ENCODE measurements at regions not wholly inside any gene's neighbourhood (a gene's known extent, or its start where the extent isn't known, plus 50 kb on each side); places are given as distances from the start of the nearest gene placed in this dataset.
"Not testable (repeated sequence)": the region's sequence is repeated elsewhere in the genome, so short reads cannot be mapped to it uniquely, and the experiment has no call there.

- DNase-seq (ENCODE audit: low spot score in 2 of 2) (no peak), ATAC-seq (no peak)
These were observed 161.7 kb upstream of the MVB12B start for GRCh38 chr9:126164796-126165525.

DNA sequence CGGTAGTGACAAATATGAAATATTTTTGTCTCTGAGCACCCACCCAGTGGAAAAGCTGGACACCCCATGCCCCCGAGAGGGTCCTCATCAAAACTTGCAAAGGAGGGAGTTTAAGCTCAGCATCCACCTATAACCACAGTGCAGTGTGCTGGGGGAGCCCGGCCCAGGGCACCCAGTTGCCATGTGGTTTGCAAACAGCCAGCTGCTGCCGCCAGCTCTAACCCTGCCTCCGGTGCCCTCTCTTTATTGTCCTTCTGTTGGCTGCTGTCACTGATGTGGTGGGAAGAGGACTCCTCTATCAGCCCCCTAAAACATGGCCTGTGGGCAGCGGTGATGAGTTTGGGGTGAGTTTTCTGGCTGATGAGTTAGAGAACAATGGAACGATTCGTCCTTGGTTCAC lies 160.9 kb upstream of the MVB12B start:
- DNase-seq (ENCODE audit: low spot score in 2 of 2) (no peak), ATAC-seq (no peak)
- no peak overlapping the region for H3K27ac Mint-ChIP-seq
- H3K36me3 Mint-ChIP-seq, result no peaks in the 10 kb centered on the region
- no peaks in the 10 kb centered on the region for H3K9me3 Mint-ChIP-seq

More at GRCh38 chr9:126164796-126165525, 161.7 kb upstream of the MVB12B start:
- Mint-ChIP-seq H3K9me3 (no peaks in the 10 kb centered on the region), H3K27ac (no peak overlapping the region), H3K36me3 (no peaks in the 10 kb centered on the region)

- Mint-ChIP-seq H3K27ac (no peak overlapping the region), H3K9me3 (no peaks in the 10 kb centered on the region), H3K36me3 (no peaks in the 10 kb centered on the region)
- ATAC-seq (no peak), DNase-seq (ENCODE audit: low spot score in 2 of 2) (no peak)
These were observed 160.3 kb upstream of the MVB12B start for GRCh38 chr9:126166291-126166690.

DNA sequence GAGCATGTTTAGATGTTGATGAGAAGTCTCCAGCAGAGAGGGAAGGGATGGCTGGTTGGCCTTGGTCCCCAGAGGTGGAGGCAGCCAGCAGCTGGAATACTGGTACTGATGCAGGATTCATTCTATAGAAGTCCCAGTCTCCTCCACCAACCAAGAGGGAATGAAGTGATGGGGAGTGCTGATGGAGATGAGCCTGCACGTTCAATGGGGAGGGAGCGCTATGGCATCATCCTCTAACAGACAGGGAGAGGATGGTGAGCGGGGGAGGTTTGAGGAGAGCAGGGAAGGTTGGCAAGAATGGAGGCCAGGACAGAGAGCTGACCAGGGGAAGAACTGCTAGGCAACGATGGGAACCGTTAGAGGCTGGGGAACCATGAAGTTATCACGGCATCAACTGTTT lies 159.8 kb upstream of the MVB12B start:
- no peaks in the 10 kb centered on the region for H3K36me3 Mint-ChIP-seq
- H3K27ac Mint-ChIP-seq, result no peak overlapping the region
- DNase-seq (ENCODE audit: low spot score in 2 of 2) (no peak), ATAC-seq (no peak)
- no peaks in the 10 kb centered on the region for H3K9me3 Mint-ChIP-seq

DNA sequence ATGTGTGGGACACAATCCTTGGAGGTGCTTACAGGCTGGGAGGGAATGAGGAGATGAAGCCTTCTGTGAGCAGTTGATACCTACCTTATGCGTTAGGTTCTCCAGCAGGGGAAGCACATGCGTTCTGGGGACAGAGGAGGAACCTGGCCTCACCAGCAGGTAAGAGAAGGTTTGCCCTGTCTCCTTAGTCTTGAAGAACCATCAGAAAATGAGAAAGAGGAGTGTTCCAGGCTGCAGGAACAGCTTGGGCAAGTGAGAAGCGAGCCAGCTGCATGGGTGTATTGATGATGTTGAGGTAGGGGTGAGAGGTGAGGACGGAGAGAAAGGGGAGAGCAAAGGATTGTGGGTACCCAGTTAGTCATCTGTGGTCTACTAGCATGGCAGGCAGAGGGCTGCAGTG lies 156.9 kb upstream of the MVB12B start:
- ATAC-seq (no peak), DNase-seq (ENCODE audit: low spot score in 2 of 2) (no peak)
- no peak overlapping the region for H3K27ac Mint-ChIP-seq
- H3K9me3 Mint-ChIP-seq, result no peaks in the 10 kb centered on the region
- H3K36me3 Mint-ChIP-seq, result no peaks in the 10 kb centered on the region

GRCh38 chr9:126170286-126170823 lies 156.3 kb upstream of the MVB12B start:
- Mint-ChIP-seq H3K9me3 (peaks cover 4 to 6% of the 10 kb centered on the region in 2 donors), H3K27ac (no peak overlapping the region), H3K36me3 (no peaks in the 10 kb centered on the region)
- ATAC-seq, result no peak
- DNase-seq (ENCODE audit: low spot score in 2 of 2), result no peak

GRCh38 chr9:126171641-126172040 lies 155.0 kb upstream of the MVB12B start:
- H3K36me3 Mint-ChIP-seq, result peaks cover 0 to 4% of the 10 kb centered on the region in 2 donors

GRCh38 chr9:126173401-126173800 lies 153.2 kb upstream of the MVB12B start:
- no peak for DNase-seq (ENCODE audit: low spot score in 2 of 2)
- no peak for ATAC-seq
- H3K36me3 Mint-ChIP-seq, result peaks cover 0 to 4% of the 10 kb centered on the region in 2 donors
- peaks cover 9 to 11% of the 10 kb centered on the region in 2 donors for H3K9me3 Mint-ChIP-seq
- H3K27ac Mint-ChIP-seq, result no peak overlapping the region

More at GRCh38 chr9:126171641-126172040, 155.0 kb upstream of the MVB12B start:
- ATAC-seq (no peak), DNase-seq (ENCODE audit: low spot score in 2 of 2) (no peak)
- Mint-ChIP-seq H3K9me3 (peaks cover 9 to 11% of the 10 kb centered on the region in 2 donors), H3K27ac (no peak overlapping the region)

DNA sequence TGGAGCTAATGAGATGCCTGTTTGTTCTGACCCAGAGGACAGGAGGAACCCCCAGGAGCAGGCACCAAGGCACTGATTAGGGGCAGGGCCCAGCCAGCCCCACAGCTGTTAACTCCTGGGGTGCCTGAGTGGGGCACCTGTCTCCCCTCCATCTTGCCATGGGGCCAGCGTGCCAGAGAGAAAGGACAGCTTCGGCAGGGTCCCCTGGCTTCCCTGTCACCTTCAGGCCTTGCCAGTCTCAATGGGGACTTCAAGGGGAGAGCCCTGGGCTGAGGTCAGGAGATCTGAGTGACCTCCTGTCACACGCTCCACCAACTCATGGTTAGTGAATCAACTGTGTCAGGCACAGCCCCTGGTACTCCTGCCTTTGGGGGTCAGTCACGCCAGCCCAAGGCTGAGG lies 152.7 kb upstream of the MVB12B start:
- no peak for DNase-seq (ENCODE audit: low spot score in 2 of 2)
- Mint-ChIP-seq H3K9me3 (peaks cover 9 to 11% of the 10 kb centered on the region in 2 donors), H3K36me3 (peaks cover 0 to 4% of the 10 kb centered on the region in 2 donors), H3K27ac (no peak overlapping the region)
- no peak for ATAC-seq

- ATAC-seq, result no peak
- H3K27ac Mint-ChIP-seq, result no peak overlapping the region
These were observed 143.4 kb upstream of the MVB12B start for GRCh38 chr9:126183266-126183665.

DNA sequence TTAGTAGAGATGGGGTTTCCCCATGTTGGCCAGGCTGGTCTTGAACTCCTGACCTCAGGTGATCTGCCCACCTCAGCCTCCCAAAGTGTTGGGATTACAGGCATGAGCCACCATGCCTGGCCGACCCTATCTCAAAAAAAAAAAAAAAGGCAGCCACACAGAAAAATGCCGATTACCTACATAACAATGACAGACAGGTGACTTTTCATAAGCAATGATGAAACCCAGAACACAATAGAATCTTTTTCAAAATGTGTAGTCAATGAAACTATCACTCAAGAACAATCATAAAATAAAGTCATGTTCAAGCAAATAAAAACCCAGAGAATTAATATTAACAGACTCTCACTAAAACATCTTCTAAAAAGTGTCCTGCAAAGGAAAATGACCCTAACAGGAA lies 135.6 kb upstream of the MVB12B start:
- not testable (repeated sequence) for H3K36me3 Mint-ChIP-seq; H3K27ac Mint-ChIP-seq; H3K9me3 Mint-ChIP-seq; ATAC-seq; DNase-seq (ENCODE audit: low spot score in 2 of 2)

More at GRCh38 chr9:126183266-126183665, 143.4 kb upstream of the MVB12B start:
- DNase-seq (ENCODE audit: low spot score in 2 of 2), result no peak
- H3K36me3 Mint-ChIP-seq, result peaks cover 16 to 22% of the 10 kb centered on the region in 2 donors
- peaks cover 14 to 19% of the 10 kb centered on the region in 2 donors for H3K9me3 Mint-ChIP-seq

- Mint-ChIP-seq H3K9me3 (no peaks in the 10 kb centered on the region), H3K36me3 (peaks cover 0 to 4% of the 10 kb centered on the region in 2 donors), H3K27ac (no peak overlapping the region)
- no peak for DNase-seq (ENCODE audit: low spot score in 2 of 2)
- ATAC-seq, result no peak
These were observed 127.8 kb upstream of the MVB12B start for GRCh38 chr9:126198854-126199253.

DNA sequence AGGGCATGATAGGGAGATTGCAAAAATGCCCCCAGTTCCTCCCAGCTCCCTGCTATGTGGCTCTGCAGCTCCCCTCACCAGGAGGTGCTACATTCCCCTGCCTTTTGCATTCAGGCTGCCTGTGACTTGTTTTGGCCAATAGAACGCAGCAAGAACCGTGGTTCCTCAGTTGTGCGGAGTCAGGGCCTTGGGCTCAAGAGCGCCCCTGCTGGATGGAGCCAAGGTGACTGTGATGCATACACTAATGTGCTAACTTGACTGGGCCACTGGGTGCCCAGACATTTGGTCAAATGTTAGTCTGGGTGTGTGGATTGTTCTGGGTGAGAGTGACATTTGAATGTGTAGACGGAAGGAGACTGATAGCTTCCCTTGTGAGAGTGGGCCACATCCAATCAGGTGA lies 123.3 kb upstream of the MVB12B start:
- Mint-ChIP-seq H3K9me3 (no peaks in the 10 kb centered on the region), H3K27ac (no peak overlapping the region), H3K36me3 (peaks cover 0 to 4% of the 10 kb centered on the region in 2 donors)
- ATAC-seq (no peak), DNase-seq (ENCODE audit: low spot score in 2 of 2) (no peak)

GRCh38 chr9:126204197-126204596 lies 122.4 kb upstream of the MVB12B start:
- H3K9me3 Mint-ChIP-seq, result no peaks in the 10 kb centered on the region
- H3K27ac Mint-ChIP-seq, result no peak overlapping the region
- H3K36me3 Mint-ChIP-seq, result peaks cover 0 to 4% of the 10 kb centered on the region in 2 donors
- DNase-seq (ENCODE audit: low spot score in 2 of 2) (no peak), ATAC-seq (no peak)

DNA sequence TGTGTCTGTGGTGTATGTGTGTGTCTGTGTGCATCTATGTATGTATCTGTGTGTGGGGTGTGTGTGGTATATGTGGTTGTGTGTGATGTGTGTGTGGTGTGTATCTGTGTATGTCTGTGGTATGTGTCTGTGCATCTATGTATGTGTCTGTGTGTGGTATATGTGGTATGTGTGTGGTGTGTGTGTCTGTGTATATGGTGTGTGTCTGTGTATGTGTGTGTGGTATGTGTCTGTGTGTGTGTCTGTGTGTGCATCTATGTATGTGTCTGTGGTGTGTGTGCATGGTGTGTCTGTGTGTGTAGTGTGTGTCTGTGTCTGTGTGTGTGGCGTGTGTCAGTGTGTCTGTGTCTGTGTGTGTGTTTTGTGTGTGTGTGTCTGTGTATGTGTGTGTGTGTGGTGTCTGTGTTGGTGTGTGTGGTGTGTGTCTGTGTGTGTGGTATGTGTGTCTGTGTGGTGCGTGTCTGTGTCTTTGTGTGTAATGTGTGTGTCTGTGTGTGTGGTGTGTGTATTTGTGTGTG lies 121.9 kb upstream of the MVB12B start:
- Mint-ChIP-seq H3K9me3 (no peaks in the 10 kb centered on the region), H3K27ac (no peak overlapping the region), H3K36me3 (peaks cover 0 to 4% of the 10 kb centered on the region in 2 donors)
- DNase-seq (ENCODE audit: low spot score in 2 of 2) (no peak), ATAC-seq (no peak)

DNA sequence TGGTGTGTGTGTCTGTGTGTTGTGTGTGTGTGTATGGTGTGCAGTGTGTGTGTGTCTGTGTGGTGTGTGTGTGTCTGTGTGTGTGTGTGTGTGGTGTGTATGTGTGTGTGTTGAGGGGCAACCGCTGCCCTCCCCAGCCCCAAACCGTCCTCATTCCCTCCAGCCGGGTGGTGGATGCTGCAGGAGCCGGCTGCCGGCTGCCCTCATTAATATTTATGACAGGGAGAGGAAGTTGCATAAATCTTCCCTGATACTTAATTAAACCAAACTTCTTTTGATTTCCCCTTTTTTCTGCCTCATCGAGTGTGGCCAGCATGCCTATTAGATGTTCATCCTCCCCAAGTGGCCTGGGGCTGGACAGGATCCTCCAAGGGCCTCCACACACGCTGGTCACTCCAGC lies 121.4 kb upstream of the MVB12B start:
- DNase-seq (ENCODE audit: low spot score in 2 of 2) (no peak), ATAC-seq (no peak)
- no peaks in the 10 kb centered on the region for H3K9me3 Mint-ChIP-seq
- H3K36me3 Mint-ChIP-seq, result peaks cover 0 to 1% of the 10 kb centered on the region in 2 donors
- no peak overlapping the region for H3K27ac Mint-ChIP-seq

- ATAC-seq (no peak), DNase-seq (ENCODE audit: low spot score in 2 of 2) (no peak)
- H3K27ac Mint-ChIP-seq, result no peak overlapping the region
- H3K9me3 Mint-ChIP-seq, result no peaks in the 10 kb centered on the region
- no peaks in the 10 kb centered on the region for H3K36me3 Mint-ChIP-seq
These were observed 120.7 kb upstream of the MVB12B start for GRCh38 chr9:126205845-126206498.

Measured in activated naive CD4-positive, alpha-beta T cell treated with anti-CD3 and anti-CD28 coated beads, Interleukin-2, amount 50 U/mL, for 72 hours (primary cell).